Liver (tissue), 8 donors: ENCODE measurements at regions not wholly inside any gene's neighbourhood (a gene's known extent, or its start where the extent isn't known, plus 50 kb on each side); places are given as distances from the start of the nearest gene placed in this dataset.

Source experiments
- DNase-seq: peaks from one replicate; pipeline ENCODE4 v3.0.0-alpha.2; 2017; ENCODE audit warnings: low spot score
- H3K27ac ChIP-seq, 2 donors: one replicate each; pipeline ENCODE4 v1.7.0; 2013; ENCODE audit warnings: inconsistent platforms in 2 of 2, low read length in 2 of 2, control low read depth in 1 of 2, low read depth in 1 of 2, mild to moderate bottlenecking in 1 of 2
- H3K27me3 ChIP-seq, 4 donors: one replicate each; pipeline versions ENCODE4 v1.6.1 to v1.7.0; 2013; ENCODE audit warnings: low read length in 3 of 4, inconsistent platforms in 1 of 4, mild to moderate bottlenecking in 1 of 4, moderate library complexity in 1 of 4; ENCODE audit not compliant: control insufficient read depth in 4 of 4, insufficient read depth in 4 of 4
- H3K36me3 ChIP-seq, 4 donors: one replicate each; pipeline versions ENCODE4 v1.6.1 to v1.7.0; 2013; ENCODE audit warnings: low read length in 3 of 4, mild to moderate bottlenecking in 3 of 4, low read depth in 1 of 4, moderate library complexity in 1 of 4; ENCODE audit not compliant: control insufficient read depth in 4 of 4, insufficient read depth in 3 of 4
- H3K4me1 ChIP-seq, 4 donors: one replicate each; pipeline versions ENCODE4 v1.6.1 to v1.7.0; 2013; ENCODE audit warnings: low read length in 3 of 4, mild to moderate bottlenecking in 3 of 4, moderate library complexity in 1 of 4; ENCODE audit not compliant: control insufficient read depth in 4 of 4, insufficient read depth in 4 of 4
- H3K4me3 ChIP-seq, 3 donors: one replicate each; pipeline versions ENCODE4 v1.6.1 to v1.7.0; 2013; ENCODE audit warnings: low read length in 3 of 3, control low read depth in 1 of 3, low read depth in 1 of 3, mild to moderate bottlenecking in 1 of 3
- H3K9ac ChIP-seq, 2 donors: one replicate each; pipeline ENCODE4 v1.7.0; 2013; ENCODE audit warnings: low read length in 2 of 2, mild to moderate bottlenecking in 2 of 2, moderate library complexity in 2 of 2, control low read depth in 1 of 2, low read depth in 1 of 2
- H3K9me3 ChIP-seq, 4 donors: one replicate each; pipeline versions ENCODE4 v1.6.1 to v1.7.0; 2013; ENCODE audit warnings: low read length in 3 of 4; ENCODE audit not compliant: control insufficient read depth in 4 of 4
- ATF3 ChIP-seq: IDR thresholded peaks from 2 replicates; pipeline ENCODE4 v1.6.1; 2016; ENCODE audit warnings: antibody characterized with exemption
- CTCF ChIP-seq: fragments of 150-350 bp; IDR thresholded peaks from 2 replicates; pipeline ENCODE4 v1.5.1; 2017; ENCODE audit warnings: improper control_type of control experiment, low read depth, low read length; ENCODE audit not compliant: missing input control
- EGR1 ChIP-seq, 2 donors: IDR thresholded peaks; 2 replicates each; pipeline ENCODE4 v1.6.1; 2016 to 2018; ENCODE audit warnings: antibody characterized with exemption in 2 of 2, low read depth in 2 of 2
- FOXA1 ChIP-seq: IDR thresholded peaks from 2 replicates; pipeline ENCODE4 v1.6.1; 2016; ENCODE audit warnings: antibody characterized with exemption
- FOXA2 ChIP-seq: IDR thresholded peaks from 2 replicates; pipeline ENCODE4 v1.6.1; 2016; ENCODE audit warnings: antibody characterized with exemption
- GABPA ChIP-seq, 2 donors: IDR thresholded peaks in 1 of 2; conservative IDR thresholded peaks in 1 of 2; 2 replicates each; pipeline ENCODE4 v1.6.1; 2016; ENCODE audit warnings: antibody characterized with exemption in 2 of 2, mild to moderate bottlenecking in 1 of 2, moderate library complexity in 1 of 2
- HNF4G ChIP-seq: IDR thresholded peaks from 2 replicates; pipeline ENCODE4 v1.6.1; 2016; ENCODE audit warnings: antibody characterized with exemption
- JUND ChIP-seq, 2 donors: IDR thresholded peaks; 2 replicates each; pipeline ENCODE4 v1.6.1; 2016; ENCODE audit warnings: antibody characterized with exemption in 2 of 2
- MAX ChIP-seq: IDR thresholded peaks from 2 replicates; pipeline ENCODE4 v1.6.1; 2016; ENCODE audit warnings: antibody characterized with exemption
- NR2F2 ChIP-seq: IDR thresholded peaks from 2 replicates; pipeline ENCODE4 v1.6.1; 2016; ENCODE audit warnings: antibody characterized with exemption
- RAD21 ChIP-seq, 2 donors: IDR thresholded peaks; 2 replicates each; pipeline ENCODE4 v1.6.1; 2016; ENCODE audit warnings: antibody characterized with exemption in 2 of 2, mild to moderate bottlenecking in 2 of 2
- REST ChIP-seq: IDR thresholded peaks from 2 replicates; pipeline ENCODE4 v1.6.1; 2016; ENCODE audit warnings: antibody characterized with exemption, mild to moderate bottlenecking
- RXRA ChIP-seq, 2 donors: IDR thresholded peaks; 2 replicates each; pipeline ENCODE4 v1.6.1; 2017 to 2018; ENCODE audit warnings: antibody characterized with exemption in 2 of 2, mild to moderate bottlenecking in 1 of 2
- SP1 ChIP-seq: IDR thresholded peaks from 2 replicates; pipeline ENCODE4 v1.6.1; 2018; ENCODE audit warnings: antibody characterized with exemption, mild to moderate bottlenecking
- TAF1 ChIP-seq: conservative IDR thresholded peaks from 2 replicates; pipeline ENCODE4 v1.6.1; 2016; ENCODE audit warnings: antibody characterized with exemption, mild to moderate bottlenecking
- YY1 ChIP-seq: IDR thresholded peaks from 2 replicates; pipeline ENCODE4 v1.6.1; 2016; ENCODE audit warnings: antibody characterized with exemption, mild to moderate bottlenecking
- ZBTB33 ChIP-seq: IDR thresholded peaks from 2 replicates; pipeline ENCODE4 v1.6.1; 2016; ENCODE audit warnings: antibody characterized with exemption
- WGBS: extraction: QIAGEN DNeasy Blood & Tissue Kit; methylation state at CpG from one replicate; pipeline ENCODE4 v1.1.7; 2013; 5-methylcytosine and 5-hydroxymethylcytosine counted together
- donor health status: healthy.
- donor health status: healthy.
- donor health status: healthy.
- donor health status: healthy.
- donor health status: healthy.

- TF ChIP-seq EGR1 (IDR thresholded peaks at IDR 0.05; ENCODE audit: low read depth in 2 of 2) (no peak), RAD21 (IDR thresholded peaks at IDR 0.05) (no peak), GABPA (IDR thresholded peaks at IDR 0.05 in 1 of 2, conservative IDR thresholded peaks at IDR 0.05 in 1 of 2) (no peak), ZBTB33 (no peak), HNF4G (no peak), MAX (no peak), JUND (IDR thresholded peaks at IDR 0.05) (no peak), RXRA (IDR thresholded peaks at IDR 0.05) (no peak), REST (no peak), YY1 (no peak), NR2F2 (no peak), TAF1 (no peak), ATF3 (no peak), FOXA2 (no peak), FOXA1 (no peak), CTCF (no peak)
- no peaks in the 10 kb centered on the region for H3K36me3 ChIP-seq
- 73% methylated on average over 2 of the region's 2 CpGs for WGBS
- no peak overlapping the region for H3K27ac ChIP-seq
- no peaks in the 10 kb centered on the region for H3K9me3 ChIP-seq
- H3K9ac ChIP-seq, result no peak overlapping the region
- no peak for DNase-seq
- no peaks in the 10 kb centered on the region for H3K4me1 ChIP-seq
- H3K4me3 ChIP-seq, result no peak overlapping the region
- H3K27me3 ChIP-seq, result peaks cover 0 to 4% (median under 1%) of the 10 kb centered on the region in 4 donors
Measured at GRCh38 chr22:45088576-45088975, 75.1 kb upstream of the NUP50 start.

GRCh38 chr22:45090497-45090910 is 73.2 kb upstream of the NUP50 start:
- TF ChIP-seq NR2F2 (no peak), SP1 (no peak), RXRA (IDR thresholded peaks at IDR 0.05) (no peak), HNF4G (no peak), FOXA2 (no peak)
- no peak for DNase-seq
- H3K4me1 ChIP-seq, result no peaks in the 10 kb centered on the region
- H3K9ac ChIP-seq, result no peak overlapping the region
- WGBS, result 13% methylated on average over 10 of the region's 10 CpGs
- H3K4me3 ChIP-seq, result no peak overlapping the region
- H3K9me3 ChIP-seq, result no peaks in the 10 kb centered on the region
- H3K27ac ChIP-seq, result no peak overlapping the region
- peaks cover 0 to 4% (median 2%) of the 10 kb centered on the region in 4 donors for H3K27me3 ChIP-seq
- H3K36me3 ChIP-seq, result no peaks in the 10 kb centered on the region
